ENCODE measurements at regions not wholly inside any gene's neighbourhood (a gene's known extent, or its start where the extent isn't known, plus 50 kb on each side); places are given as distances from the start of the nearest gene placed in this dataset.

DNA sequence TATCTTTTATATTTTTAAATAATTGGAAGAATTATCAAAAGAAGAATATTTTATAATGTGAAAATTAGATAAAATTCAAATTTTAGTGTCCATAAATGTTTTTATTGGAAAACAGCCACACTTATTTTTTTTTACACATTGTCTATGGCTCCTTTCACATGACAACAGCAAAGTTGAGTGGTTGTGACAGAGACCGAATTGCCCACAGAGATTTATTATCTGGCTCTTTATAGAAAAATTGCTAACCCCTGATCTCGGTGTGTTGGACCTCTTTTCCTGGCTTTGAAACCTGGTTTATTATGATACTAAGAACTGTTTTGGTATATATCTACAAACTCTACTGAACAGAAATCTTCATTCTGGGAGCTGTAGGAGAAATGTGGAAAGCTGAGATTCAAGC is 269.1 kb upstream of the UMPS start:
- TF ChIP-seq, protein P1, sequence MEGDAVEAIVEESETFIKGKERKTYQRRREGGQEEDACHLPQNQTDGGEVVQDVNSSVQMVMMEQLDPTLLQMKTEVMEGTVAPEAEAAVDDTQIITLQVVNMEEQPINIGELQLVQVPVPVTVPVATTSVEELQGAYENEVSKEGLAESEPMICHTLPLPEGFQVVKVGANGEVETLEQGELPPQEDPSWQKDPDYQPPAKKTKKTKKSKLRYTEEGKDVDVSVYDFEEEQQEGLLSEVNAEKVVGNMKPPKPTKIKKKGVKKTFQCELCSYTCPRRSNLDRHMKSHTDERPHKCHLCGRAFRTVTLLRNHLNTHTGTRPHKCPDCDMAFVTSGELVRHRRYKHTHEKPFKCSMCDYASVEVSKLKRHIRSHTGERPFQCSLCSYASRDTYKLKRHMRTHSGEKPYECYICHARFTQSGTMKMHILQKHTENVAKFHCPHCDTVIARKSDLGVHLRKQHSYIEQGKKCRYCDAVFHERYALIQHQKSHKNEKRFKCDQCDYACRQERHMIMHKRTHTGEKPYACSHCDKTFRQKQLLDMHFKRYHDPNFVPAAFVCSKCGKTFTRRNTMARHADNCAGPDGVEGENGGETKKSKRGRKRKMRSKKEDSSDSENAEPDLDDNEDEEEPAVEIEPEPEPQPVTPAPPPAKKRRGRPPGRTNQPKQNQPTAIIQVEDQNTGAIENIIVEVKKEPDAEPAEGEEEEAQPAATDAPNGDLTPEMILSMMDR (IDR thresholded peaks at IDR 0.05), result no peak
- TF ChIP-seq POLR2A (IDR thresholded peaks at IDR 0.05) (no peak), POLR2AphosphoS5 (IDR thresholded peaks at IDR 0.05) (no peak)

All from stomach (tissue), 4 donors.